A204.1 (cell line): ENCODE measurements at regions not wholly inside any gene's neighbourhood (a gene's known extent, or its start where the extent isn't known, plus 50 kb on each side); places are given as distances from the start of the nearest gene placed in this dataset.
"Not testable (repeated sequence)": the region's sequence is repeated elsewhere in the genome, so short reads cannot be mapped to it uniquely, and the experiment has no call there.

ENCODE experiments used
- FAIRE-seq: peaks from 2 replicates; lab custom pipeline; 2012; peaks lifted over from hg19 to GRCh38; lab: Jason Lieb, UNC

DNA sequence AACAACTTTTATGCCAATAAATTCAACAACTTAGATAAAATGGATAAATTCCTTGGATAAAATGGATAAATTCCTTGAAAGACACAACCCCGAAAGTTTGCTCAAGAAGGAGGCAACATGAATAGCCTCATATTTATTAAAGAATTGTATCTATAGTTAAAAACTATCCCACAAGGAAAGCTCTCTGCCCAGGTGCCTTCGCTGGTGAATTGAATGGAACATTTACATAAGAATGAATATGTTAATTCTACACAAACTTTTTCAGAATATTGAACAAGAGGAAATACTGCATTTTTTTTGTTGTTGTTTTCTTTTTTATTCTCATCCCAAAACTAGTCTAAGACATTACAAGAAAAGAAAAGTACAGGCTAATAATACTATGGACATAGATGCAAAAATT is 805.3 kb upstream of the RAB6C start:
- FAIRE-seq: no peak

DNA sequence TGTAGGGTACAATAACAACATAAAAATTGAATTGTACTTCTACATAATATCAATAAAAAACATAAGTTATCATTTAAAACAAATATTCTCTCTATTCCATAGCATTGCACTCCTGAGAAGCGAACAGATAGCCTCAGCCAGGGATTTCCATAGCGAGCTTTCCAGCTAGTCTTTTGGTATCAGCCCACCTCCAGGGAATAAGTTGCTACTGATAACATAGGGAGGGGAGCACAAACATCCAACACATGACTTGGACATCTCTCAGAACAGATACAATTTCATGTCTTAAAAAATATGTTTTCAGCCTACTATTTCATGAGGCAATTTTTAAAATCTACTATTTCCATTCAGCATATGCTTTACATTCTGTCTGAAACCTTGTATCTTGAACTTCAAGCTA is 804.4 kb upstream of the RAB6C start:
- FAIRE-seq: no peak

- FAIRE-seq: no peak
Observed at GRCh38 chr2:129176375-129176774, 803.1 kb upstream of the RAB6C start.

- FAIRE-seq: no peak
Observed at GRCh38 chr2:129178356-129178755, 801.1 kb upstream of the RAB6C start.

DNA sequence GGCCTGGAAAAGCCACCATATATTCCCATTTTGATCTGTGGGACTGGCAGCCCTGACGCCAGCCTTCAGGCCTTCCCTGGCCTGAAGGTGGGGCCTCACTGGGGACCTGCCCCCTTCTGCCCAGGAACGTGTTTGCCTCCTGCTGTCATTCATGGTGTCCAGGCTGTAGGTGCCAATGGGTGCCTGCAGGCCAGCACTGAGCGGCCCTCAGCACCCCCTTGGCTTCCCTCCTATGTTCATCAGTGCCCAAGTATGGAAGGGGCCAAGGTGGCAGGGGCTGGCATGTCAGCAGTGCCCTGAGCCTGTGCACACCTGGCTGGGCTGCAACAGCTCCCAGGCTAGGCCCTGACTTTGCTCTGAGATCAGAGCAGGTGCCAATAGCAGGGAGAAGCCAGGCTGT is 800.3 kb upstream of the RAB6C start:
- no peak for FAIRE-seq

DNA sequence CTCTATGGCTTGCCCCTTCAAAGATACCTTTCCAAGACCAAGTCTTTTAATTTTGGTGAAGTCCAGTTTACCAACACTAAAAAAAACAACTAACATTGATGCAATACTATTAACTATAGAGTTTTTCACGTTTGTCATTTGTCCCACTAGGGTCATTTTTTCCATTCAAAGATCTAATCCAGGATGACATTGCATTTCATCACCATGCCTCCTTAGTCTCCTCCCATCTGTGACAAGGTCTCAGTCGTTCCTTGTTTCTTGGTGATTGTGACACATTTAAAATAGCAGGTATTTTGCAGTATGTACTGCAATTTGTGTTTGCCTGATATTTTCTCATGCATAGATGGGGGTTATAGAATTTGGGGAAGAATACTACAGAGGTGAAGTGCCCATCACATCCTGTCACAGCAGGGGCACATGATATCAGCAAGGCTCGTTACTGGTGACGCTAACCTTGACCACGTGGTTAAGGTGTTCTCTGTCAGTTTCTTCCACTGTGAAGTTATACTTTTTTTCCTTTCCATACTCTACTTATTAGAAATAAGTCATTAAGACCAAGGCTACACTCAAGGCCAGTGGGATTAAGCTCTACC is 799.2 kb upstream of the RAB6C start:
- no peak for FAIRE-seq

- no peak for FAIRE-seq
Observed at GRCh38 chr2:129181433-129181832, 798.0 kb upstream of the RAB6C start.

DNA sequence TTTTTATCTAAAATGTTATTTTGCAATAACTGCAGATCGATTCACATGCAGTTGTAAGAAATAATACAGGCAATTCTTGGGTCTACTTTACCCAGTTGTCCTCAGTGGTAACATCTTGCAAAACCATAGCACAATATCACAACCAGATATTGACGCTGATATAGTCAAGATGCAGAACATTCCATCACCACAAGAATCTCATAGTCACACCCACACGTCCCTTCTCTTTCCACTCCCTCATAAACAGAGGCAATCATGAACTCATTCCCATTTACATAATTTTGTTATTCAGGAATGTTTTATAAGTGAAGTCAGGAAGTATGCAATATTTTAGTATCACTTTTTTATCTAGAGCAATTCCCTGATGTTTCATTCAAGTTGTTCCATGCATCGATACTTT is 797.5 kb upstream of the RAB6C start:
- no peak for FAIRE-seq

- no peak for FAIRE-seq
Observed at GRCh38 chr2:129187343-129187742, 792.1 kb upstream of the RAB6C start.

GRCh38 chr2:129188451-129188850 is 791.0 kb upstream of the RAB6C start:
- no peak for FAIRE-seq

DNA sequence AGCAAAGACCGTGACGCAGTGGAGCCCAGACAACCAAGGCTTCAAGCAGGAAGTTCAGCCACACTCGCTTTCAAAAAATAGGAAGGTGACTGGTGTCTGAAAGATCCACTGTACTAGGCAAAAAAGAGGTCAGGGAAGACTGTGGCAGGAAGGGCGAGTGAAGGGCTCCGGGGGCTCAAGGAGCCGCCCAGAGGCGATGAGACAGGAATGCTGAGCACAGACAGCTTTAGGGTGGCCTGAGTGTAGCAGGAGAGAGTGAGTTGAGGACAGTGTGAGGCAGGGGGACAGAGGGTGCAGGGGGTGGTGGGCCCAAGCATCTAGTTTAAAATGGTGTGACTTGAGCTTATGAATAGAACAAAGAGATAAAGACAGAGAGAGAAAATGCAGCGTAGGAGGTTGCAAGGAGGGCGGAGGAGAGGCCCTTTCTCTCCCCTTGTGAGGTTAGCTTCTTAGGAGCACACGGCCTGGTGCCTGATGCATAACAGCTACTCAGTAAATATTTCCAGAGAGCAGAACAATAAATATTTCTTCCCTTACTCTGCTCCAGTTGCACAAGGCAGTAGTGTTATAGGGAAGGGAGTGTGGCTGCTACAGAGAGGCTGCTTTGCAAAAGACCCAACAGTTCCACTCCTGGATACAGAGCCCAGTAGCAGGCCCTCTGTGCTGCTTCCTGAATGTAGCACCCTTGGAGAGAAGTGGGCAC is 789.7 kb upstream of the RAB6C start:
- no peak for FAIRE-seq

DNA sequence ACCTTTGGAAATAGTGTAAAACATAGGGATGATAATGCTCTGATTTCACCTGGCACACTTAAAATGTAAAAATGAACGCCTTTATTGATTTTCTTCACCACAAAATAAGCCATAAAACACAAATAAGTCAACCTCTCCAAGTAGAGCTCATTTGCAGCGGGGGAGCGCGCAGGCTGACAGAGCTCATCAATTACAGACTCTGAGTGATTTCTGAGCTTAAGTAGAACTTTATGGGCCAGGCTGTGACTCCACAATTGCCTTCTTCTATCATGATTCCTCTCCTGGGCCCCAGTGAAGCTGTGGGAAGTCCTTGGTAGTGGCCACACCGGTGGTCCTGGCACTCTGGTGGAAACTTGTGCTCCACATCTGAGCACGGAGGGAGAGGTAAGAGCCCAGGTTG is 789.0 kb upstream of the RAB6C start:
- no peak for FAIRE-seq

GRCh38 chr2:129191530-129191929 is 787.9 kb upstream of the RAB6C start:
- no peak for FAIRE-seq

DNA sequence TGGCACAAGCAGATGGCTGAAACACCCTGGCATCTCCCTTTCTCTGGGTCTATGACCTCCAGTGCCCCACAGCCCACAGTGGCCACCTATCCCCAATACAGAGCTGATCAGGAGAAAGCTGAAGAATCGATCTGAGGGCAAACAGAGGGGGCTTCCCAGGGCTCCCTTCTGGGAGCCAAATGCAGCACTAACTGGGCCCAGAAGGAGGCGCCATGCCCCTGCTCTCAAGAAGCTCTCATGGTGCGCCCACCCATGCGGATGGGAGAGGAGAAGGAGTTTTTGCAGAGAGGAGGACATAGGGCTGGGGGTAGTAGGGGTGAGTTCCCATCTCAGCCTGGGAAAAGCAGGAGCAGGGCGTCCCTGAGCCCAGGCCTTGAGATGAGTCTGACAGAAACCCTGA is 787.3 kb upstream of the RAB6C start:
- no peak for FAIRE-seq

DNA sequence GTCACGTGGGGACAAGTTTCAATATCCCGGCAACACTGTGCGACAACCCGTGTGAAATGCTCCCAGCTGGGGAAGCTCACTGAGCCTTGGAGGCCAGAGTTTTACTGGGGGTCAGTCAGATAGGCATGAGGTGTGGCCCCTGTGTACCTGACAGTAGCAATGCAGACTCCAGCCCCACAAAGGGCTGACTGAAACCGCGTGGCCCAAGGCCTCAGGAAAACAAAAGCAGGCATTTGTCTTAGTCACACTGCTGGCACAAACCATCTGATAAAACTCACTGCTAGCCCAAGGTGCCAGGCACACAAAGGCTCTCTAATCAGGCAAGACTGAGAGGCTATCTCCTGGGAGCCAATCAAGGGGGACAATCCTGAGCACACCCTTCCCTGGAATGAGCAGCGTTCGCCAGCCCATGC is 786.6 kb upstream of the RAB6C start:
- no peak for FAIRE-seq

GRCh38 chr2:129193961-129194360 is 785.5 kb upstream of the RAB6C start:
- no peak for FAIRE-seq

- no peak for FAIRE-seq
Observed at GRCh38 chr2:129199501-129199900, 780.0 kb upstream of the RAB6C start.

DNA sequence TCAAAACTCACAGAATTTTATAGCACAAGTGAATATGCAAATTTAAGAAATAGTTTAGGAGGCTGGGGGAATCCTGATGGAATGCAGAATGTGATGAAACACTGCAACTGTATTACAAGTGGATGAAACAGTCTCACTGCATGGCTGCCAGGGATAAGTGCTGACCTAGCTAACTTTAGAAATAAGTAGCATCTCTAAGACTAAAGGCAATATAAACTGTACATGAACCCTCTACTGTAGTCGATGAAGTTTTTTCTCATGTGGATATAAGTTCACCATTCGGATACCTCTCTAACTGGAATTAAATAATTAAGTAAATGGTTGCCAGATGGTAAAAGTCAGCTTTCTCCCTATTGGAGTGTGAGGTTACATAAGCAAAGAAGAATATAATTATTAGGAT is 777.8 kb upstream of the RAB6C start:
- FAIRE-seq: no peak

- no peak for FAIRE-seq
Observed at GRCh38 chr2:129203331-129203730, 776.1 kb upstream of the RAB6C start.

GRCh38 chr2:129204581-129204980 is 774.9 kb upstream of the RAB6C start:
- not testable (repeated sequence) for FAIRE-seq

- FAIRE-seq: no peak
Observed at GRCh38 chr2:129205176-129205575, 774.3 kb upstream of the RAB6C start.

DNA sequence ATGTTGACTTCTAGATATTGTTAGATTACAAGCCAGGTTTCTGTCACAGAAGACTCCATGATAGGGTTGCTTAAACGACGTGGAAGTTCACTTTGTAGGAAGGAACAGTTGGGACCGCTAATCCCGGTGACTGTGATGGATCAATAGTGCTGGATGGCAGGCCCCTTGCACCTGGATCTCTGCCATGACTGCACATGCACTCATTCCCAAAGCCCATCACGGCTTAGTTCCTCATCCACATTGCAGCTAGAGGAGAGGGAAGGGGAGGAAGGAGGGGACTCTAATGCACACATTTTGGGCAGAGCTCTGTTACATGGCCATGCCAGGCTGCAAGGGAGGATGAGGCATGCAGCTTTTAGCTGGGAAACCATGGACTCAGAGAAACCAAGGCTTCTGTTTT is 773.7 kb upstream of the RAB6C start:
- FAIRE-seq: no peak

DNA sequence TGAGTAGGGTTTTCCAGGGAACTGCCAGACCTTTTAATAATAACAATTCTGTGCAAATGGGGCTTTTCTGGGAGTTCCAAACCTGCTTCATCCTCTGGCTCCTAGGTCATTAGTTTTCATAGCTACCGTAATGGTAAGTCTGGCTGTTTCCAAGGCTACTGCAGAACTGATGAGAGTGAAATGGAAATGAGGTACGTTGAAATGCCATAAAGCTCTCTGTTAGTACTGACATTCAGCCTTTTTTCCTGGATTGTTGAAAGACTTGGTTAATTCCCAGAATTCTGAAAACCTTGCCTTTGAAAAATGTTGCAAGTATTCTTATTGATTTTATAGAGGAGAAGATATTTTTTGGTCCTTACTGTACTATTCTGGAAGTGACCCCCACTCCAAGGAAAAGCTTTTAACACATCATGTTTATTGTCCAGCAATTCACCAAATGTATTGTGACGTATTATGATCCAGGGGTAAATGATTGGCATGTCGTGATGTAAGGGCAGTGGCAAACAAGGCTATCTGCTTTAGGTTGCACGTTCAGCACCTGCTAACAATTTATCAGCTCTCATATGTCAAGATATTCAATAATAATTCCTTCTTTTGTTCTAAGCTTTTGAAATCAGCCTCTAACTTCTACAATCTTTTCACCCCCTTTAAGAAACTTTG is 767.0 kb upstream of the RAB6C start:
- FAIRE-seq: no peak

GRCh38 chr2:129224022-129224421 is 755.4 kb upstream of the RAB6C start:
- FAIRE-seq: no peak
